H1 (cell line): ENCODE measurements at regions not wholly inside any gene's neighbourhood (a gene's known extent, or its start where the extent isn't known, plus 50 kb on each side); places are given as distances from the start of the nearest gene placed in this dataset.

Experiments
- EP300 ChIP-seq, 2 experiments: IDR thresholded peaks; 1 replicate in 1 of 2; 2 replicates in 1 of 2; pipeline ENCODE4 v1.6.1; 2011 to 2012; ENCODE audit warnings: low read depth in 2 of 2, low read length in 2 of 2, mild to moderate bottlenecking in 2 of 2, borderline replicate concordance in 1 of 2, inconsistent platforms in 1 of 2, moderate library complexity in 1 of 2
- EZH2 ChIP-seq: fragments of 200-600 bp; sonication (generic); IDR thresholded peaks from 2 replicates; pipeline ENCODE4 v1.7.1; 2012; ENCODE audit warnings: low read depth, mild to moderate bottlenecking, moderate library complexity, low read length, inconsistent platforms; ENCODE audit not compliant: severe bottlenecking
- POLR2A ChIP-seq, 2 experiments: IDR thresholded peaks; 1 replicate in 1 of 2; 2 replicates in 1 of 2; pipeline ENCODE4 v1.6.1; 2011; ENCODE audit warnings: low read depth in 2 of 2, low read length in 2 of 2, mild to moderate bottlenecking in 2 of 2; ENCODE audit errors: control extremely low read depth in 1 of 2
- RFX5 ChIP-seq: IDR thresholded peaks from 2 replicates; pipeline ENCODE4 v1.6.1; 2011; ENCODE audit warnings: low read depth, low read length, improper control_type of control experiment, borderline replicate concordance
- RNF2 ChIP-seq: fragments of 200-900, 300-1000 bp; sonication (generic); IDR thresholded peaks from 2 replicates; pipeline ENCODE4 v1.7.1; 2016; ENCODE audit warnings: borderline replicate concordance, low read depth, mild to moderate bottlenecking, antibody characterized with exemption, low read length; ENCODE audit not compliant: poor library complexity, severe bottlenecking; ENCODE audit errors: missing control alignments
- SIN3A ChIP-seq, 2 experiments: IDR thresholded peaks in 1 of 2; conservative IDR thresholded peaks in 1 of 2; 2 replicates each; pipeline ENCODE4 v1.6.1; 2011 to 2012; ENCODE audit warnings: low read length in 2 of 2, improper control_type of control experiment in 1 of 2, low read depth in 1 of 2, mild to moderate bottlenecking in 1 of 2
- SIX5 ChIP-seq: IDR thresholded peaks from 2 replicates; pipeline ENCODE4 v1.6.1; 2011; ENCODE audit warnings: mild to moderate bottlenecking, low read depth, low read length
- TAF1 ChIP-seq: IDR thresholded peaks from 2 replicates; pipeline ENCODE4 v1.6.1; 2011; ENCODE audit warnings: mild to moderate bottlenecking, low read depth, low read length
- TCF12 ChIP-seq: IDR thresholded peaks from 2 replicates; pipeline ENCODE4 v1.6.1; 2011; ENCODE audit warnings: low read depth, mild to moderate bottlenecking, low read length
- TEAD4 ChIP-seq: IDR thresholded peaks from 2 replicates; pipeline ENCODE4 v1.6.1; 2012; ENCODE audit warnings: low read depth, low read length, inconsistent platforms, mixed read lengths
- TF ChIP-seq, protein P1 (sequence below): IDR thresholded peaks from 2 replicates; pipeline ENCODE4 v1.6.1; 2011; ENCODE audit warnings: low read depth, mild to moderate bottlenecking, low read length; ENCODE audit not compliant: insufficient read depth

DNA sequence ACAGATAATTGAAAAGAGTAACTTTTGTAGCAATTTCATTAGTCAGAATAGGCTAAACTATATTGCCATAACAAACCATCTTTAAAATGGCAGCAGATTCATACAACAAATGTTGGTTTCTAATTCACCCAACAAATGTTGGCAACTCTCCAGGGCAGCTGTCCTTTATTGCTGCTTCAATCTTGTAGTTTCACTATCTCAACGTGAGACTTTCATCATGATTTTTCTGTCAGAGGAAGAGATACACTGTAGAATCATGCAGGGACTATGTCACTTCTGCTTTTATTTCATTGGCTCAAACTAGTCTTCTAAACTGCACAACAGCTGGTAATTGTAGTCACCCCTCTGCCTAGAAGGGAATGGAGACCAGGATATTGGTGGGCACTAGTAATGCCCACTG, 174.2 kb downstream of the TANC2 start:
- TF ChIP-seq TCF12 (no peak), SIX5 (no peak), EZH2 (no peak), EP300 (IDR thresholded peaks at IDR 0.05; ENCODE audit: borderline replicate concordance in 1 of 2, low read depth in 2 of 2, low read length in 2 of 2) (no peak), RNF2 (no peak), SIN3A (conservative IDR thresholded peaks at IDR 0.05 in 1 of 2, IDR thresholded peaks at IDR 0.05 in 1 of 2; ENCODE audit: low read depth in 1 of 2, low read length in 2 of 2) (no peak), POLR2A (IDR thresholded peaks at IDR 0.05; ENCODE audit: control extremely low read depth in 1 of 2, low read depth in 2 of 2, low read length in 2 of 2) (no peak), TEAD4 (no peak), RFX5 (no peak), TAF1 (no peak)
- TF ChIP-seq, protein P1, sequence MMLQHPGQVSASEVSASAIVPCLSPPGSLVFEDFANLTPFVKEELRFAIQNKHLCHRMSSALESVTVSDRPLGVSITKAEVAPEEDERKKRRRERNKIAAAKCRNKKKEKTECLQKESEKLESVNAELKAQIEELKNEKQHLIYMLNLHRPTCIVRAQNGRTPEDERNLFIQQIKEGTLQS: no peak
